Activated naive CD8-positive, alpha-beta T cell treated with anti-CD3 and anti-CD28 coated beads for 36 hours (primary cell): ENCODE measurements at regions not wholly inside any gene's neighbourhood (a gene's known extent, or its start where the extent isn't known, plus 50 kb on each side); places are given as distances from the start of the nearest gene placed in this dataset.

ENCODE experiments used
- DNase-seq: peaks from one replicate; pipeline ENCODE4 v3.0.0; 2021
- H3K27ac Mint-ChIP-seq: one replicate; pipeline ENCODE4 v1.8.0; 2022; ENCODE audit warnings: mild to moderate bottlenecking, moderate library complexity, mixed read lengths
- H3K27me3 Mint-ChIP-seq: one replicate; pipeline ENCODE4 v1.8.0; 2022; ENCODE audit warnings: mild to moderate bottlenecking, mixed read lengths
- H3K36me3 Mint-ChIP-seq: one replicate; pipeline ENCODE4 v1.8.0; 2021; ENCODE audit warnings: mild to moderate bottlenecking, mixed read lengths
- H3K4me1 Mint-ChIP-seq: one replicate; pipeline ENCODE4 v1.8.0; 2021; ENCODE audit warnings: mixed read lengths
- H3K4me3 Mint-ChIP-seq: one replicate; pipeline ENCODE4 v1.8.0; 2022; ENCODE audit warnings: mild to moderate bottlenecking, moderate library complexity, mixed read lengths
- H3K9me3 Mint-ChIP-seq: one replicate; pipeline ENCODE4 v1.8.0; 2022; ENCODE audit warnings: mixed read lengths

GRCh38 chr21:38721055-38721454 is 84.7 kb upstream of the ETS2 start:
- Mint-ChIP-seq H3K27ac (no peak overlapping the region), H3K4me3 (no peak overlapping the region), H3K27me3 (no peaks in the 10 kb centered on the region), H3K4me1 (no peaks in the 10 kb centered on the region), H3K9me3 (peaks cover 15% of the 10 kb centered on the region), H3K36me3 (no peaks in the 10 kb centered on the region)
- DNase-seq = no peak

GRCh38 chr21:38721958-38722357 is 83.8 kb upstream of the ETS2 start:
- Mint-ChIP-seq H3K4me1 (no peaks in the 10 kb centered on the region), H3K9me3 (peaks cover 21% of the 10 kb centered on the region), H3K27me3 (peaks cover 3% of the 10 kb centered on the region), H3K36me3 (peaks cover 1% of the 10 kb centered on the region), H3K4me3 (no peak overlapping the region), H3K27ac (no peak overlapping the region)
- DNase-seq = no peak

GRCh38 chr21:38725196-38726157 is 80.3 kb upstream of the ETS2 start:
- Mint-ChIP-seq H3K27ac (no peak overlapping the region), H3K27me3 (peaks cover 8% of the 10 kb centered on the region)

GRCh38 chr21:38726482-38726881 is 79.2 kb upstream of the ETS2 start:
- no peak for DNase-seq
- no peak overlapping the region for H3K4me3 Mint-ChIP-seq

More at GRCh38 chr21:38725196-38726157, 80.3 kb upstream of the ETS2 start:
- Mint-ChIP-seq H3K36me3 (peaks cover 1% of the 10 kb centered on the region), H3K9me3 (peaks cover 21% of the 10 kb centered on the region), H3K4me1 (no peaks in the 10 kb centered on the region), H3K4me3 (no peak overlapping the region)
- DNase-seq = no peak

GRCh38 chr21:38729291-38729690 is 76.4 kb upstream of the ETS2 start:
- no peak for DNase-seq
- H3K9me3 Mint-ChIP-seq = peaks cover 17% of the 10 kb centered on the region
- H3K27ac Mint-ChIP-seq = no peak overlapping the region
- H3K36me3 Mint-ChIP-seq = peaks cover 1% of the 10 kb centered on the region
- H3K27me3 Mint-ChIP-seq = peaks cover 18% of the 10 kb centered on the region
- peaks cover 5% of the 10 kb centered on the region for H3K4me1 Mint-ChIP-seq
- H3K4me3 Mint-ChIP-seq = no peak overlapping the region

More at GRCh38 chr21:38726482-38726881, 79.2 kb upstream of the ETS2 start:
- Mint-ChIP-seq H3K36me3 (peaks cover 1% of the 10 kb centered on the region), H3K9me3 (peaks cover 21% of the 10 kb centered on the region), H3K4me1 (no peaks in the 10 kb centered on the region), H3K27me3 (peaks cover 12% of the 10 kb centered on the region), H3K27ac (no peak overlapping the region)

- no peak for DNase-seq
- no peak overlapping the region for H3K27ac Mint-ChIP-seq
- H3K36me3 Mint-ChIP-seq = peaks cover 1% of the 10 kb centered on the region
- peaks cover 12% of the 10 kb centered on the region for H3K9me3 Mint-ChIP-seq
- H3K4me3 Mint-ChIP-seq = no peak overlapping the region
- H3K4me1 Mint-ChIP-seq = peaks cover 9% of the 10 kb centered on the region
- peaks cover 24% of the 10 kb centered on the region for H3K27me3 Mint-ChIP-seq
These were observed 75.9 kb upstream of the ETS2 start for GRCh38 chr21:38729754-38730379.

GRCh38 chr21:38733972-38734546 is 71.7 kb upstream of the ETS2 start:
- peaks cover 14% of the 10 kb centered on the region for H3K4me1 Mint-ChIP-seq
- H3K27ac Mint-ChIP-seq = no peak overlapping the region
- H3K27me3 Mint-ChIP-seq = peaks cover 36% of the 10 kb centered on the region
- no peaks in the 10 kb centered on the region for H3K36me3 Mint-ChIP-seq
- peak; percentile 61 for DNase-seq
- H3K9me3 Mint-ChIP-seq = no peaks in the 10 kb centered on the region
- peak overlapping the region; percentile 69 for H3K4me3 Mint-ChIP-seq

GRCh38 chr21:38734646-38735365 is 70.9 kb upstream of the ETS2 start:
- Mint-ChIP-seq H3K9me3 (no peaks in the 10 kb centered on the region), H3K4me3 (no peak overlapping the region), H3K4me1 (peaks cover 14% of the 10 kb centered on the region), H3K27ac (no peak overlapping the region), H3K36me3 (no peaks in the 10 kb centered on the region), H3K27me3 (peaks cover 35% of the 10 kb centered on the region)
- DNase-seq = no peak

GRCh38 chr21:38735626-38736206 is 70.0 kb upstream of the ETS2 start:
- Mint-ChIP-seq H3K9me3 (no peaks in the 10 kb centered on the region), H3K4me3 (no peak overlapping the region), H3K4me1 (peaks cover 17% of the 10 kb centered on the region), H3K27me3 (peaks cover 31% of the 10 kb centered on the region), H3K27ac (no peak overlapping the region), H3K36me3 (no peaks in the 10 kb centered on the region)
- DNase-seq = no peak

- H3K9me3 Mint-ChIP-seq = no peaks in the 10 kb centered on the region
- no peak for DNase-seq
- H3K27ac Mint-ChIP-seq = no peak overlapping the region
- no peak overlapping the region for H3K4me3 Mint-ChIP-seq
- no peaks in the 10 kb centered on the region for H3K36me3 Mint-ChIP-seq
- H3K27me3 Mint-ChIP-seq = peaks cover 14% of the 10 kb centered on the region
- peaks cover 15% of the 10 kb centered on the region for H3K4me1 Mint-ChIP-seq
These were observed 65.6 kb upstream of the ETS2 start for GRCh38 chr21:38740090-38740489.

GRCh38 chr21:38741092-38741949 is 64.4 kb upstream of the ETS2 start:
- no peak for DNase-seq
- Mint-ChIP-seq H3K9me3 (no peaks in the 10 kb centered on the region), H3K36me3 (no peaks in the 10 kb centered on the region), H3K27me3 (peaks cover 1% of the 10 kb centered on the region), H3K27ac (no peak overlapping the region), H3K4me1 (peaks cover 10% of the 10 kb centered on the region), H3K4me3 (no peak overlapping the region)

GRCh38 chr21:38741950-38742256 is 63.8 kb upstream of the ETS2 start:
- Mint-ChIP-seq H3K36me3 (no peaks in the 10 kb centered on the region), H3K4me1 (peaks cover 10% of the 10 kb centered on the region), H3K27ac (no peak overlapping the region), H3K4me3 (no peak overlapping the region), H3K9me3 (peaks cover 2% of the 10 kb centered on the region), H3K27me3 (no peaks in the 10 kb centered on the region)
- no peak for DNase-seq

GRCh38 chr21:38742580-38743260 is 63.0 kb upstream of the ETS2 start:
- Mint-ChIP-seq H3K27ac (peak overlapping the region; percentile 27), H3K4me1 (peaks cover 10% of the 10 kb centered on the region), H3K36me3 (no peaks in the 10 kb centered on the region), H3K9me3 (peaks cover 2% of the 10 kb centered on the region), H3K27me3 (no peaks in the 10 kb centered on the region), H3K4me3 (no peak overlapping the region)
- no peak for DNase-seq
